K562 (cell line): ENCODE measurements at regions not wholly inside any gene's neighbourhood (a gene's known extent, or its start where the extent isn't known, plus 50 kb on each side); places are given as distances from the start of the nearest gene placed in this dataset.

Source experiments
- ATAC-seq: fragments of 200-7000 bp; cut with Tn5 transposase; 3 replicates; pipeline ENCODE4 v1.9.1; 2020; ENCODE audit warnings: moderate library complexity
- BruUV-seq: library from RNA; stranded (reverse); fragments of 400-500 nt; replicated peaks from 2 replicates; lab custom pipeline; 2021; lab: Mats Ljungman, UMichigan
- CTCF ChIA-PET: fragments of 300-600 bp; formaldehyde crosslinking; extraction: SDS; loops from one replicate; lab custom pipeline; 2021; ENCODE audit warnings: low intra/inter-chr PET ratio; lab: Yijun Ruan, JAX
- POLR2A ChIA-PET: fragments of 300-600, 350-650 bp; sonication (Branson Sonifier 250); formaldehyde crosslinking; extraction: SDS; loops from one replicate; lab custom pipeline; 2021; ENCODE audit warnings: antibody characterized with exemption, inconsistent platforms; lab: Yijun Ruan, JAX
- DNase-seq, 4 experiments: peaks; one replicate each; pipeline versions ENCODE4 v3.0.0 to v3.0.0-alpha.2; 2011 to 2018; ENCODE audit warnings: low spot score in 3 of 4, mixed read lengths in 3 of 4; ENCODE audit errors: extremely low read depth in 1 of 4
- FAIRE-seq: peaks from 2 replicates; lab custom pipeline; 2011; peaks lifted over from hg19 to GRCh38; lab: Jason Lieb, UNC
- H2AFZ ChIP-seq: 2 replicates; pipeline ENCODE4 v1.6.0; 2011; ENCODE audit warnings: low read depth, low read length, control low read depth, inconsistent platforms
- H3K27ac ChIP-seq: fragments of 200-600 bp; 3 replicates; pipeline ENCODE4 v1.8.0; 2011; ENCODE audit warnings: low read depth, mild to moderate bottlenecking, control low read depth, inconsistent platforms, low read length, moderate library complexity, mixed read lengths; ENCODE audit errors: extremely low read depth
- H3K27me3 ChIP-seq, 2 experiments: fragments of 300-600 bp in 1 of 2; 2 replicates in 1 of 2; 3 replicates in 1 of 2; pipeline versions ENCODE4 v1.6.0 to v1.8.0; 2011; ENCODE audit warnings: inconsistent platforms in 2 of 2, low read length in 2 of 2, mild to moderate bottlenecking in 1 of 2, mixed read lengths in 1 of 2, moderate library complexity in 1 of 2; ENCODE audit not compliant: control insufficient read depth in 2 of 2, insufficient read depth in 2 of 2
- H3K36me3 ChIP-seq: fragments of 300-600 bp; 3 replicates; pipeline ENCODE4 v1.8.0; 2011; ENCODE audit warnings: mild to moderate bottlenecking, low read length, inconsistent platforms; ENCODE audit not compliant: control insufficient read depth, insufficient read depth
- H3K4me1 ChIP-seq, 2 experiments: fragments of 200-600 bp in 1 of 2; replicated peaks in 1 of 2; 2 replicates in 1 of 2; 3 replicates in 1 of 2; pipeline versions ENCODE4 v1.5.1 to v1.8.0; 2011; ENCODE audit warnings: inconsistent platforms in 2 of 2, low read length in 2 of 2, mild to moderate bottlenecking in 1 of 2, mixed read lengths in 1 of 2, moderate library complexity in 1 of 2; ENCODE audit not compliant: control insufficient read depth in 2 of 2, insufficient read depth in 2 of 2
- H3K4me2 ChIP-seq: 2 replicates; pipeline ENCODE4 v1.6.1; 2011; ENCODE audit warnings: low read length, control low read depth, inconsistent platforms, mixed read lengths; ENCODE audit not compliant: insufficient read depth
- H3K4me3 ChIP-seq: fragments of 200-600 bp; sonication (generic), shearing (Covaris generic); 2 replicates; pipeline ENCODE4 v1.5.1; 2016; ENCODE audit warnings: control low read depth, inconsistent platforms
- H3K79me2 ChIP-seq: fragments of 200-600 bp; 3 replicates; pipeline ENCODE4 v1.8.0; 2011; ENCODE audit warnings: low read length, inconsistent platforms; ENCODE audit not compliant: control insufficient read depth, insufficient read depth
- H3K9ac ChIP-seq, 2 experiments: 2 replicates each; pipeline versions ENCODE4 v1.6.0 to v1.6.1; 2011; ENCODE audit warnings: low read depth in 2 of 2, low read length in 2 of 2, control low read depth in 1 of 2, inconsistent platforms in 1 of 2, mild to moderate bottlenecking in 1 of 2, mixed read lengths in 1 of 2; ENCODE audit not compliant: insufficient read depth in 1 of 2
- H3K9me1 ChIP-seq: one replicate; pipeline ENCODE4 v1.6.0; 2011; ENCODE audit warnings: inconsistent platforms, mild to moderate bottlenecking, low read length, moderate library complexity; ENCODE audit not compliant: control insufficient read depth, insufficient read depth
- H3K9me3 ChIP-seq: replicated peaks from 2 replicates; pipeline ENCODE4 v1.5.1; 2011; ENCODE audit warnings: low read depth, low read length, inconsistent platforms; ENCODE audit not compliant: control insufficient read depth, insufficient read depth
- H4K20me1 ChIP-seq: replicated peaks from 2 replicates; pipeline ENCODE4 v1.6.1; 2011; ENCODE audit warnings: low read length, inconsistent platforms, mixed read lengths; ENCODE audit not compliant: control insufficient read depth, insufficient read depth
- DMBX1 ChIP-seq: fragments of 250-450 bp; sonication (Bioruptor Pico); IDR thresholded peaks from 2 replicates; pipeline ENCODE4 v1.8.0; 2022; ENCODE audit warnings: inconsistent platforms, mild to moderate bottlenecking, moderate library complexity, borderline replicate concordance
- EGR1 ChIP-seq: fragments of 450-650 bp; conservative IDR thresholded peaks from 2 replicates; pipeline ENCODE4 v1.6.1; 2017; ENCODE audit warnings: mild to moderate bottlenecking
- GTF2F1 ChIP-seq: IDR thresholded peaks from 2 replicates; pipeline ENCODE4 v1.6.1; 2011; ENCODE audit warnings: low read depth, low read length, improper control_type of control experiment
- HNRNPH1 ChIP-seq: fragments of 200-400 bp; formaldehyde crosslinking; optimal IDR thresholded peaks from 2 replicates; pipeline ENCODE3; 2017; ENCODE audit warnings: low read depth, mild to moderate bottlenecking, low read length, moderate library complexity
- JUND ChIP-seq, 2 experiments: IDR thresholded peaks; 2 replicates in 1 of 2; 3 replicates in 1 of 2; pipeline ENCODE4 v1.6.1; 2011; ENCODE audit warnings: borderline replicate concordance in 2 of 2, low read depth in 2 of 2, low read length in 2 of 2, improper control_type of control experiment in 1 of 2, missing biosample characterization in 1 of 2, missing genetic modification characterization in 1 of 2, missing genetic modification reagents in 1 of 2
- NR2C2 ChIP-seq, 2 experiments: fragments of 200-800 bp in 1 of 2; sonication (Bioruptor generic) in 1 of 2; sonication (generic) in 1 of 2; formaldehyde crosslinking in 1 of 2; IDR thresholded peaks; 2 replicates each; pipeline versions ENCODE4 v1.6.1 to v1.8.0; 2016 to 2022; ENCODE audit warnings: mild to moderate bottlenecking in 1 of 2, missing compliant biosample characterization in 1 of 2, missing genetic modification characterization in 1 of 2, missing genetic modification reagents in 1 of 2
- RBM25 ChIP-seq: fragments of 200-400 bp; formaldehyde crosslinking; IDR thresholded peaks from 2 replicates; pipeline ENCODE4 v1.6.1; 2018; ENCODE audit warnings: low read length, low read depth, moderate library complexity; ENCODE audit not compliant: severe bottlenecking
- SIN3A ChIP-seq, 2 experiments: fragments of 150-350 bp in 1 of 2; IDR thresholded peaks; 2 replicates each; pipeline ENCODE4 v1.6.1; 2011 to 2016; ENCODE audit warnings: borderline replicate concordance in 2 of 2, low read depth in 2 of 2, low read length in 2 of 2, mild to moderate bottlenecking in 2 of 2, moderate library complexity in 2 of 2; ENCODE audit not compliant: control insufficient read depth in 1 of 2
- TBP ChIP-seq: optimal IDR thresholded peaks from 2 replicates; pipeline ENCODE3; 2011; ENCODE audit warnings: low read depth, low read length, improper control_type of control experiment
- ZC3H11A ChIP-seq: IDR thresholded peaks from 2 replicates; pipeline ENCODE4 v1.6.1; 2012; ENCODE audit warnings: low read depth, low read length, improper control_type of control experiment
- ZNF584 ChIP-seq: fragments of 200-800 bp; sonication (Bioruptor generic); IDR thresholded peaks from 2 replicates; pipeline ENCODE4 v1.6.1; 2016; ENCODE audit warnings: low read depth, mild to moderate bottlenecking, missing genetic modification characterization, missing compliant biosample characterization
- ZSCAN32 ChIP-seq: fragments of 450-650 bp; formaldehyde crosslinking; IDR thresholded peaks from 2 replicates; pipeline ENCODE4 v1.4.0; 2020; ENCODE audit warnings: mild to moderate bottlenecking, moderate library complexity
- WGBS: fragments of 100-300 bp; shearing (Covaris generic); methylation state at CpG from one replicate; pipeline ENCODE4 v1.1.6; 2016; ENCODE audit warnings: low coverage, mixed read lengths; ENCODE audit not compliant: insufficient coverage; ENCODE audit errors: missing lambda C conversion rate; 5-methylcytosine and 5-hydroxymethylcytosine counted together
- in situ Hi-C: fragments of 300-500 bp; cut with MboI; formaldehyde crosslinking; loops from 4 replicates; pipeline ENCODE4 v1.15.0; 2018; ENCODE audit warnings: inconsistent platforms, mixed read lengths
- intact Hi-C: fragments of 100-400 bp; cut with micrococcal nuclease; formaldehyde crosslinking; loops from 2 replicates; pipeline ENCODE4 v1.14.2; 2022
- TF ChIP-seq, protein P1 (sequence below): fragments of 450-650 bp; IDR thresholded peaks from 2 replicates; pipeline ENCODE4 v1.6.1; 2017; ENCODE audit warnings: antibody characterized with exemption, mild to moderate bottlenecking
- TF ChIP-seq, protein P2 (sequence below), 2 experiments: IDR thresholded peaks; 2 replicates each; pipeline ENCODE4 v1.6.1; 2012; ENCODE audit warnings: improper control_type of control experiment in 2 of 2, low read depth in 2 of 2, low read length in 2 of 2, borderline replicate concordance in 1 of 2

DNA sequence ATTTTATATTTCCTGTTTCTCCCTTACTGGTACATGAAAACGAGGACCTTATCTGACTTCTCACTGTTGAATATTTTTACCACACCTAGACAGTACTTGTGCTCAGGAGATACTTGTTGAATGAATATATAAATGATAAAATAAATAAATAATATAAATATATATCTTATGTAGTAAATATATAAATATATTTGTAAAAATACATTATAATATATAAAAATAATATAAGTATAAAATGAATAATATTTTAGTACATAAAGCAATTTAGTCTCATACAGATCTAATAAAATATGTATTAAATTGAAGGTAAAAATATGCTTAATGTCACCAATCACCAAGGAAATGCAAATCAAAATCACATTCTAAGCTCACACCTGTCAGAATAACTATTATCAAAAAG, 360.6 kb downstream of the EFNA5 start:
- DNase-seq = no peak
- intact Hi-C loops = no loop called here
- no peaks in the 10 kb centered on the region for H4K20me1 ChIP-seq
- no peaks in the 10 kb centered on the region; the same call in 1 of the 2 replicates for H3K9me3 ChIP-seq
- no peaks in the 10 kb centered on the region for H3K27me3 ChIP-seq
- no peaks in the 10 kb centered on the region for H3K4me1 ChIP-seq
- WGBS = 0% methylated on average over 1 of the region's 1 CpG
- no peak for ATAC-seq
- no peak for FAIRE-seq
- H3K4me3 ChIP-seq = no peak overlapping the region
- no peaks in the 10 kb centered on the region for H3K36me3 ChIP-seq
- no peak overlapping the region for H3K4me2 ChIP-seq
- CTCF ChIA-PET = no interaction called here
- no peak overlapping the region for H3K27ac ChIP-seq
- BruUV-seq = no TSS peak
- H3K9ac ChIP-seq = no peak overlapping the region
- POLR2A ChIA-PET = interaction anchor here (0.6 kb wide), 1 partner anchor 8 kb away, joined by 3 read pairs; no protein-coding TSS in a partner anchor
- in situ Hi-C loops = no loop called here
- no peaks in the 10 kb centered on the region for H3K79me2 ChIP-seq
- H3K9me1 ChIP-seq = no peaks in the 10 kb centered on the region
- H2AFZ ChIP-seq = no peak overlapping the region
- no peak for TF ChIP-seq NR2C2 (CRISPR knock-in tag; IDR thresholded peaks at IDR 0.05)
- TF ChIP-seq NR2C2 (tag; IDR thresholded peaks at IDR 0.05) = no peak
- TF ChIP-seq, protein P1, sequence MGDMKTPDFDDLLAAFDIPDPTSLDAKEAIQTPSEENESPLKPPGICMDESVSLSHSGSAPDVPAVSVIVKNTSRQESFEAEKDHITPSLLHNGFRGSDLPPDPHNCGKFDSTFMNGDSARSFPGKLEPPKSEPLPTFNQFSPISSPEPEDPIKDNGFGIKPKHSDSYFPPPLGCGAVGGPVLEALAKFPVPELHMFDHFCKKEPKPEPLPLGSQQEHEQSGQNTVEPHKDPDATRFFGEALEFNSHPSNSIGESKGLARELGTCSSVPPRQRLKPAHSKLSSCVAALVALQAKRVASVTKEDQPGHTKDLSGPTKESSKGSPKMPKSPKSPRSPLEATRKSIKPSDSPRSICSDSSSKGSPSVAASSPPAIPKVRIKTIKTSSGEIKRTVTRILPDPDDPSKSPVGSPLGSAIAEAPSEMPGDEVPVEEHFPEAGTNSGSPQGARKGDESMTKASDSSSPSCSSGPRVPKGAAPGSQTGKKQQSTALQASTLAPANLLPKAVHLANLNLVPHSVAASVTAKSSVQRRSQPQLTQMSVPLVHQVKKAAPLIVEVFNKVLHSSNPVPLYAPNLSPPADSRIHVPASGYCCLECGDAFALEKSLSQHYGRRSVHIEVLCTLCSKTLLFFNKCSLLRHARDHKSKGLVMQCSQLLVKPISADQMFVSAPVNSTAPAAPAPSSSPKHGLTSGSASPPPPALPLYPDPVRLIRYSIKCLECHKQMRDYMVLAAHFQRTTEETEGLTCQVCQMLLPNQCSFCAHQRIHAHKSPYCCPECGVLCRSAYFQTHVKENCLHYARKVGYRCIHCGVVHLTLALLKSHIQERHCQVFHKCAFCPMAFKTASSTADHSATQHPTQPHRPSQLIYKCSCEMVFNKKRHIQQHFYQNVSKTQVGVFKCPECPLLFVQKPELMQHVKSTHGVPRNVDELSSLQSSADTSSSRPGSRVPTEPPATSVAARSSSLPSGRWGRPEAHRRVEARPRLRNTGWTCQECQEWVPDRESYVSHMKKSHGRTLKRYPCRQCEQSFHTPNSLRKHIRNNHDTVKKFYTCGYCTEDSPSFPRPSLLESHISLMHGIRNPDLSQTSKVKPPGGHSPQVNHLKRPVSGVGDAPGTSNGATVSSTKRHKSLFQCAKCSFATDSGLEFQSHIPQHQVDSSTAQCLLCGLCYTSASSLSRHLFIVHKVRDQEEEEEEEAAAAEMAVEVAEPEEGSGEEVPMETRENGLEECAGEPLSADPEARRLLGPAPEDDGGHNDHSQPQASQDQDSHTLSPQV = no peak
- TF ChIP-seq ZC3H11A = no peak
- no peak for TF ChIP-seq ZSCAN32 (CRISPR knock-in tag)
- TF ChIP-seq EGR1 = no peak
- TF ChIP-seq GTF2F1 = no peak
- TF ChIP-seq ZNF584 (CRISPR knock-in tag) = no peak
- TF ChIP-seq, protein P2, sequence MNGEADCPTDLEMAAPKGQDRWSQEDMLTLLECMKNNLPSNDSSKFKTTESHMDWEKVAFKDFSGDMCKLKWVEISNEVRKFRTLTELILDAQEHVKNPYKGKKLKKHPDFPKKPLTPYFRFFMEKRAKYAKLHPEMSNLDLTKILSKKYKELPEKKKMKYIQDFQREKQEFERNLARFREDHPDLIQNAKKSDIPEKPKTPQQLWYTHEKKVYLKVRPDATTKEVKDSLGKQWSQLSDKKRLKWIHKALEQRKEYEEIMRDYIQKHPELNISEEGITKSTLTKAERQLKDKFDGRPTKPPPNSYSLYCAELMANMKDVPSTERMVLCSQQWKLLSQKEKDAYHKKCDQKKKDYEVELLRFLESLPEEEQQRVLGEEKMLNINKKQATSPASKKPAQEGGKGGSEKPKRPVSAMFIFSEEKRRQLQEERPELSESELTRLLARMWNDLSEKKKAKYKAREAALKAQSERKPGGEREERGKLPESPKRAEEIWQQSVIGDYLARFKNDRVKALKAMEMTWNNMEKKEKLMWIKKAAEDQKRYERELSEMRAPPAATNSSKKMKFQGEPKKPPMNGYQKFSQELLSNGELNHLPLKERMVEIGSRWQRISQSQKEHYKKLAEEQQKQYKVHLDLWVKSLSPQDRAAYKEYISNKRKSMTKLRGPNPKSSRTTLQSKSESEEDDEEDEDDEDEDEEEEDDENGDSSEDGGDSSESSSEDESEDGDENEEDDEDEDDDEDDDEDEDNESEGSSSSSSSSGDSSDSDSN (IDR thresholded peaks at IDR 0.05; ENCODE audit: borderline replicate concordance in 1 of 2, low read depth in 2 of 2, low read length in 2 of 2) = no peak
- TF ChIP-seq DMBX1 = no peak
- TF ChIP-seq HNRNPH1 = no peak
- no peak for TF ChIP-seq SIN3A (IDR thresholded peaks at IDR 0.05; ENCODE audit: borderline replicate concordance in 2 of 2, control insufficient read depth in 1 of 2, low read depth in 2 of 2, low read length in 2 of 2)
- TF ChIP-seq RBM25 = no peak
- TF ChIP-seq JUND (IDR thresholded peaks at IDR 0.05; ENCODE audit: borderline replicate concordance, low read depth, low read length) = no peak
- TF ChIP-seq JUND (tag; IDR thresholded peaks at IDR 0.05; ENCODE audit: borderline replicate concordance, low read depth, low read length) = no peak
- TF ChIP-seq TBP = no peak
